DMS53 treated with DMSO at 0.1 percent for 48 hours (cell line): ENCODE measurements at regions not wholly inside any gene's neighbourhood (a gene's known extent, or its start where the extent isn't known, plus 50 kb on each side); places are given as distances from the start of the nearest gene placed in this dataset.
"Not testable (repeated sequence)": the region's sequence is repeated elsewhere in the genome, so short reads cannot be mapped to it uniquely, and the experiment has no call there.

Experiments
- DNase-seq: peaks from one replicate; lab custom pipeline; 2025; ENCODE audit not compliant: unreplicated experiment; lab: John Stamatoyannopoulos, UW

DNA sequence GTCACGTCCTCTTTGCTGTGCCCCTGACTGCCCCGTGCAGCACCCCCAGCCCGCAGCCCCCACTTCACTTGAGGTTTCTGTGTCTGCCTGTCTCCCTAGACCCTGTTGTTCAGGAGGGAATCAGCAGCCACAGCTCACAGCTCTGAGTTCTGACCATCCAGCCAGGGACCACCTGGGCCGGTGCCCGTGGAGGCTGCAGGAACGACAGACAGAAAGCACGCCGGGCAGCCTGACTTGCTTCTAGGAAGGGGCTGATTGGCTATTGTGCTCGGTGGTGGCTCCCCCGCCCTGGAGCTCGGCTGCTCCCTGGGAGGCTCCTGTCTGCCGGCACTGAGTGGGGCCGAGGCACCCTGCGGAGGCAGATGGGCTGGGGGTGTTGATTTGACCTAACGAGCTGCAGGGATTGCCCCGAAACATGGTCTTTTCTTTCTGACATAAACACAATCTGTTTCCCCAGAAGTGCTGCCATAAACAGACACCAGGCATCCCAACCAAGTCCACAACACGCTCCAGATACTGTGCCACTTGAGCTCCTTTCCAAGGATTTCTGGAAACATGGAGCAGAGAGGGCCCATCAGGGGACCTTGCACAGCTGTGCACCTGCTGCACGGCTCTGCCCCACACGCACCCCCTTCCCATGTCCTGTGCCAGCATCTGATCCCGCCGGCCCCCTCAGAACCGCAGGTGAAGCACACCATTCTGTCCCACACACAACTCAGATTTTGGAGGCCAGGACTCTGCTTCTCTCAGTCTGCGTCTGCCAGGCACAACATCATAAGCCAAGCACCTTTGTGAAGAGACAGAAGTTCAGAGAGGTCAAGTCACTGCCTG, 855.9 kb downstream of the TBC1D22A start:
- no peak for DNase-seq

DNA sequence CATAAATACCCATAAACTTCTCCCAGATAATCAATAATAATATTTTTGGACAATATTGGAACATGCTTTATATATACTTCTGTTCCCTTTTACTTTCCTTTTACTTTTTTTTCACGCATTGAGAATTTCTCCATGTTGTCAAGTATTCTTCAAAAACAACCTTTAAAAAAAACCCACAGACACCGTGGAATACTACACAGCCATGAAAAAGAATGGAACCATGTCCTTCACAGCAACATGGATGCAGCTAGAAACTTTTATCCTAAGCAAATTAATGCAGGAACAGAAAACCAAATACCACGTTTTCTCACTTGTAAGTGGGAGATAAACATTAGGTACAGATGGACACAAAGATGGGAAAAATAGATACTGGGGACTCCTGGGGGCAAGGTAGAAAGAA, 854.7 kb downstream of the TBC1D22A start:
- DNase-seq, result no peak

DNA sequence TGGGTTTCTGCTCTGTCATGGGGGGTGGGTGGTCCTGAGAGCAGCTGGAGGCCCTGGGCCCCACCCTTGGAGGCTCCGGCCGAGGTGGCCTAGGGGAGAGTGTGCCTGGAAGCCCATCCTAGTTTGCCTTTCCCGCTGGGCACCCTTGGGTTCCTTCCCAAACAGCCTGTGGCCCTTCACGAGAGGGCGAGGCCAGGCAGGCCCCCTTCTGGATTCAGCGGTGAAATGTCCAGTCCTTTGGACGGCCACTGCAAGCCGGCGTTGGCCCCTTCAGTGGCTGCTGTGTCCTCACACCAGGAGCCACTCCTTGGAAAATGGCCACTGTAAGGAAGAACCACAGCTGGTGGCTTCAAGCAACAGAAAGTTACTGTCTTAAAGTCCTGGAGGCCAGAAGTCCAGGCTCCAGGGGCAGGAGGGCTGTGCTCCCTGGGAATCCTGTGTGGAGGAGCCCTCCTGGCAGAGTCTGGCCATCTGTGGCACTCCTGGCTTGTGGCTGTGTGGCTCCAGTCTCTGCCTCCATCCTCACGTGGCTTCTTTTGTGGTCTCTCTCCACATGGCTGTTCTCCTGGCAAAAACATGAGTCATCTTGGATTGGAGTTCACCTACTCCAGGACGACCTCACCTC, 854.1 kb downstream of the TBC1D22A start:
- DNase-seq, result no peak

DNA sequence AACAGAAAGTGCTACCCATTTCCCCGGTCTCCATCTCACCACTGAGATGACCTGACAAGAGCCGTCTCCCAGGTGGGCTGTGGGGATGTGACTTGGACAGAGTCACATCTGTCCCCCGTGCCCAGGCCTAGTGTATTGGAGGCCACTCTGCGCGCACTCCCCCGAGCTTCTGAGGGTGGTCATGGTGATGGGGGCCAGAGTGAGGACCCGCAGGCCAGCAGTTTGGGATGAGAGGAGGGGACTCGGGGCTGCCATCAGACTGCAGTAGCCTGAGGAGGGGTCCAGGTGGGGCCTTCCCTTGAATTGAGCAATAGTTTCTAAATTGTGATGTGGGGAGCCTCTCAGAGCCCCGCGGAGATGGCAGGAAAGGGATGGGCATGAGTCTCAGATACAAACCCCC, 852.6 kb downstream of the TBC1D22A start:
- DNase-seq, result no peak

DNA sequence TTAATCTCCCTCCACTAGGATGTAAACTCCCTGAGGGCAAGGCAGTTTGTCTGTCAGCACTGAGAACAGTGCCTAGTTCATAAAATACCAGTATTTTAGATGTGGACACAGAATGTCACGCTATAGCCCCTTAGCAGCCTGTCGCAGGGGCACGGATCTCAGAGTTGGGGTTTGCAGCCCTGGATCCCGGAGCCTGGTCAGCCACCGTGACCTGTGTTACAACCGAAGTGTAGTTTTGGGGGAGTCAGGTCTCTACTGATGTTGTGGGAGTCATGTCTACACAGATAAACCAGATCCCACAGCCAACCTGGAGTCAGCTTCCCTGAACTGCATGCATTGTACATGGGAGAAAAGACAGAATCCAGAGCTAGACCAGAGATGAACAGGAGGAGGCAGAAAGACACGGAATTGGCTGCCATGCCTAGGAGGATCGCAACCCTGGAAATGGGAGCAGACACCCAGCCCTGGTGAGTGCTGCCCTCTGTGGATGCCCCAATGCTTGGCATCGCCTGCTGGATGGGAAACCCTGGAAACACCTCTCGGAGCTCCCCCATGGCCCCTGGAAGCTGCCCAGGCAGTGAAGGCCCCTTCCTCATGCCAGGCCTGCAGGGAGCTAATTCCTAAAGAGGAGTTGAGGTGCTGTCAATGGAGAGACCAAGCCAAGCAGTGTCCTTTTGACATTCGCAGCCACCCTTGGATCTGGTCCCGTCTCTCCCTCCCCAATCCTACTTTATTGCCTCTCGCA, 851.3 kb downstream of the TBC1D22A start:
- no peak for DNase-seq

DNA sequence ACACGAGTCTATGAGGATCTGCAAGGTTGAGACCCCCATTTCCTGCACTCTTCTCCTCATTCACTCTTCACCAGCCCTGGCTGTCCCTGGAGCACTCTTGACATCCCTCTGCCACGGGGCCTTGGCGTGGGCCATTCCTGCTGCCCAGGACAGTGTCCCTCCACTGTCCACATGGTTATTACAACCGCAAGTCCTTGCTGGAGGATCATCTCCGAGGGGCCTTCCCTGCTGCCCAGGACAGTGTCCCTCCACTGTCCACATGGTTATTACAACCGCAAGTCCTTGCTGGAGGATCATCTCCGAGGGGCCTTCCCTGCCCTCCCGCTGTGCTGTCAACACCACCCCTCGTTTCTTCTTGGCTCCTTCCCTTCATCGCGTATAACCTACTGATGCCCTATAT, 850.7 kb downstream of the TBC1D22A start:
- not testable (repeated sequence) for DNase-seq

DNA sequence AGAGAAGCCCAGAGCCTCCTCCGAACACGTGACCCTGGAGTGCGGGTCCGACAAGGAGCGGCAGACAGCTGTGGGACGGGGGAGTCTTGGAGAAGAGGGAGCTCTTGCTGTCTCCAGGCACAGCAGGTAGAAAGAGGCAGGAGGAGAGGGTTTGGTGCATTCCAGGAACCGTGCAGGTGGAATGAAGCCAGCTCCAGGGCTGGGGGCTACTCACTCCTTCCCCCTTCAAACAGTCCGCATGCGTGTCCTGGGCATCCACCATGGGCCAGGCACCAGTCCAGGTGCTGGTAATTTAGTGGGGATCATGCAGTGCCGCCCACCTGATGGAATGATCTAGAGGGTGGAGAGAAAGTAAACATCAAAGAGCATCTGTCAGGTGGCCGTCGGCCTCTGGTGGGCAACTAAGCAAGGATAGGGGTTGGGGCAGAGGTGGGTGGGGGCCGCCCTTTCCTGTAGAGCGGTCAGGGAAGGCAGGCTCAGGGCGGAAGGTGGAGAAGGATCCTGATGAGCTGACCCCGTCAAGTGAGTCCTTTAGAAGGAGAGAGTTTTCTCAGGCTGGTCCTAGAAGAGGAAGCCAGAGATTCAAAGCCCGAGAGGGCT, 850.0 kb downstream of the TBC1D22A start:
- DNase-seq, result no peak

DNA sequence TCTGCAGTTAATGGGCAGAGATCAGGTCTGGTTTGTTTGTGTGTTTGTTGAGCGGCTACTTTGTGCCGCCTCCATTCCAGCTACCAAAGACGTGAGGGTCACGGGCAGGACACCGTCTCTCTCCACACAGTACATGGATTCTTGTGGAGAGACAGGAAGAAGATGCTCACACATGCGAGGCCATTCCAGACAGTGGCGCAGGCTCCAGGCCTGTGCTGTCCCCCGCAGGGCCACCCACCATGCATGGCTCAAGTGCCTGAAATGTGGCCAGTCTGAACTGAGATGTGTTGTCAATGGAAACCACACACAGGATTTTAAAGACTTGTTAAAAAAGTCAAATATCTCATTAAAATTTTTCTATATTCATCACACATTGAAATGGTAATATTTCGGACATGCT, 848.3 kb downstream of the TBC1D22A start:
- no peak for DNase-seq

DNA sequence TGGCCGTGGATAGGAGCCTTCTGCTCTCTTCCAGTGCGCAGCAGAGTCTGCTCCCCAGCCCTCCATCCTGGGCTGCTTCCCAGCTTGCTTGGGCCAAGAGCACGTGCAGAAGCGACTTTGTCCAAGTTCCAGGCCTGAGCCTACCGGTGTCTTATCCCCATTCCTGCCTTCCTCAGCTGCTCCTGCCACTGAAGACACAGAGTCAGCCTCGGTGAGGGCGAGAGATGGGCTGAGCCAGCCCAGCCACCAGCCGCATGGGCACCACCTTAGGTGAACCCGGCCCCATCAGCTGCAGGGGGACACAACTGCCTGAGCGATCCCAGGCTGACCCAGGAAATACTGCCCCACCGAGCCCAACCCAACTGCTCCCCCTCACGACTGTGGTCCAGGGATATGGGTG, 847.8 kb downstream of the TBC1D22A start:
- no peak for DNase-seq

DNA sequence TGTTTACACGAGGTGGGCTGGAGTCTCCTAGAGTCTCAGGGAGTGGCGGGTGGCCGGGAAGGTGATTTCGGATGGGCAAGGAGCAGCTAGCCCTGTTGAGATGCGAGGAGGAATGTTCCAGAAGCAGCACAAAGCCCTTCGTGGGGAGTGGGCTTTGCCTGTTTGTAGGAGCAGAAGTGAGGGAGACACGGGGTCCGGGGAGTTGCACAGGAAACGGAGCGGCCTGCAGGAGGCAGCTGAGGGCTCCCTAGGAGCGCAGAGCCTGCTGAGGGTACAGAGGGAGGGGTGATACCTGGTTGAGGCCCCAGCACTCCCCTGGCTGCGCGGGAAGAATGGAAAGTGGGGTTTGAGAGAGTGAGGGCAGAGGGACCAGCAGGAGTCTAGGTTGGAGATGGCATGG, 847.2 kb downstream of the TBC1D22A start:
- no peak for DNase-seq

DNA sequence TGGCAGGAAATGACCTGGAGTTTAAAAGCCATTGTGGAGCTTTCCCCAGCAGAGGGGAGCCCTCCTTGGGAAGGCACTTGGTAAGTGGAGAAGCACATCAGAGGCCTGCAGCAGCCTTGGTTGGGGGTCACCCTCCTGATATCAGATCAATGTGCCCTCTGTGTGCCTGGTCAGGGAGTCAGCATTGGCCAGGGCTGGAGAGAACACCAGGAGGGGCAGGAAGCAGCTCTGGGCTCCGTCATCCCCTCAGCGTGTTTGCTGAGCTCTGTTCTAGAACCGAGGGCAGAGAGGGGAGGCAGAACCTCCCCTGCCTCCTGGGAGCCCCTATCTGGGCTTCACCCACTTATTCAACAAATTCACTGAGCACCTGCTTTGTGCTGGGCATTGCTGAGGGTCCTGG, 846.0 kb downstream of the TBC1D22A start:
- DNase-seq, result no peak

DNA sequence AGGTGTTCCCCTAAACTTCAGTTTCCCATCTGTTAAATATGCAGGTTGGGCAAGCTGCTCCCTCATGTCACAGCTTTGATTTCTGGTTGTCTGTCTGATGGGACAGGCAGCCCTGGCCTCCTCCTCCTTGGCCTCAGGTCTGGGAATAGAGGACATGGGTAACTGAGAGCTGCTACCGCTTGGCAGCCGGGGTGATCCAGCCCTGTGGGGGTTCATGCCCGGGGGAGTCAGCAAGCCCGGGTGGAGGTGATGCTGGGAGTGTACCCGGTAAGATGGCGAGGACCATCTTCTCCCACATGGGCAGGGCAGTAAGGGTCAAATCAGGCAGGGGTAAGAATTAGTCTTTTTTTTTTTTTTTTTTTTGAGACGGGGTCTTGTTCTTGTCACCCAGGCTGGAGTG, 845.0 kb downstream of the TBC1D22A start:
- DNase-seq, result no peak

DNA sequence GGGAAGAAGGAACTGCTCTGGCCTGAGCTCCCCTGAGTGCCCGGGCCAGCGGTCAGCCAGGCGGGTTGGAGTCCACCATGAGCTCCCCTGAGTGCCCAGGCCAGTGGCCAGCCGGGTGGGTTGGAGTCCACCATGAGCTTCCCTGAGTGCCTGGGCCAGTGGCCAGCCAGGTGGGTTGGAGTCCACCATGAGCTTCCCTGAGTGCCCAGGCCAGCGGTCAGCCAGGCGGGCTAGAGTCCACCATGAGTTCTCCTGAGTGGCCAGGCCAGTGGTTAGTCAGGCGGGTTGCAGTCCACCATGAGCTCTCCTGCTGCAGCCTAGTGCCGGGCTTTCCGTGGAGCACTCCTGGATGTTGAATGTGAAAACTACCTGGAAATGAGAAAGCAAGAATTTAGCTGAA, 844.0 kb downstream of the TBC1D22A start:
- no peak for DNase-seq

DNA sequence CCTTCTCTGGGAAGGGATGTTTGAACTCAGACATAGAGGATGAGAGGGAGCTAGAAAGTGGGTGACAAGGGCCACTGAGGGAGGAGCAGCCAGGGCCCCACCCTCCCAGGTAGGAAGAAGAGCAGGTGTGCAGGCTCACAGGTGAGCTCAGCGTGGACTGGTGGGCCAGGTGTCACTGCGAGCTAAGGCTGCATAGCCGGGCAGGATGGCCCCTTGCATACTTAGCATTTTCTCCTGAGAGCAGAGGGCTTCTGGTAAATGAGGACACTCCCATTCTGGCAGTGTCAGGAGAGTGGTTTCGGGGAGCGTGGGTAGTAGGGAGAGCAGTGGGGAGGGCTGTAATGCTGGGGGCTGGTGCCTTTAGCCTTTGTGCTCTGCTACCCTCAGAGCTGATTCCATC, 843.4 kb downstream of the TBC1D22A start:
- DNase-seq, result no peak

DNA sequence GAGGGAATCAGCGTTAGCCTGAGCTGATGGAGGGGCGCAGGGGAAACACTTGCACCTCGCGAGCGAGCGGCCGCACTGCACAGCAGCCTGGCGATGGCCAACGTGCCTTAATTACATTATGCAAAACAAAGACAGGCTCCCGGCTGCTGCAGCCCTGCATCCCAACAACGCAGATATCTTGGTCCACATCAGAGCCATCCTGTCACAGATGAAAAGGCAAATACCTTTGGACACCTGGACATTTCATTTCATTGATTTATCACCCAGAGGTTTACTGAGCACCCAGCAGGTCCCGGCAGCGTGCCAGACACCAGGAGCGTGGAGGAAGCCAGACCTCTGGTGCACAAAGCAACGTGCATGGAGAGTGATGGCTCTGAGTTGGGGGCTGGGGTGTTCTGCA, 843.0 kb downstream of the TBC1D22A start:
- DNase-seq, result no peak

DNA sequence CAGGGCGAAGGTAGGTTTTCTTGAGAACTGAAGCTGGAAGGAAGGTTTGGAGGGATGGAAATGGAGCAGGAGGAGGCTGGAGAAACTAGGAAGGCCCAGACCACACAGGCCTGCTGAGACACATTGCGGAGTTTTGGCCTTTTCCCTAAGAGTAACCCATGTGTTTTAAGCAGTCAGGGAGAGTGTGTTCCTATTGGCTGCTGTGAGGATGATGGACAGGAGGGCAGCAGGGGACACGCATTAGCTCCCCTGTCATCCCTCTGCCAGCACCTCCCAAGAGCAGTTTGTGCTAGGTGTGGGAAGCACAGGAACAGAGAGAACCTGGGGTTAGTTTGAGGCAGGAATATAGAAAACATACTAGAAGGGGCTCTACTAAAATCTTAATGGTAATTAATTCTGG, 842.1 kb downstream of the TBC1D22A start:
- DNase-seq, result no peak

DNA sequence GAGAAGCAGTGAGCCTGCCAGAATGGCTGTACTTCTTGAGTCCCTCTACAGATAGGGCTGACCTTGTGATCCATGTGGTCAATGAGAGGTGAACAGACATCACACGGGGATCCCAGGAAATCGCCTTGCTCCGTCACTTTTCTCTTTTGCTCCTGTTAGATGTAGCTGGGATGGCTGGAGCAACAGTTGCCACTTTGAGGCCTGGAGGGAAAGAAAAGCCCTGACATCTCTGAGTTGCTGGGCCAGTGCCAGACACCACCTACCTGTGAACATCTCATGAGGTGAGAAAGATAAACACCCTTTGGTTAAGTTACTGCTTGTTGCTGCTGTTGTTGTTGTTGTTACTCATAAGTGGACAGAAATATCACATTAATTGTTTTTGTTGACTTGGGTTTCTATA, 840.3 kb downstream of the TBC1D22A start:
- no peak for DNase-seq

DNA sequence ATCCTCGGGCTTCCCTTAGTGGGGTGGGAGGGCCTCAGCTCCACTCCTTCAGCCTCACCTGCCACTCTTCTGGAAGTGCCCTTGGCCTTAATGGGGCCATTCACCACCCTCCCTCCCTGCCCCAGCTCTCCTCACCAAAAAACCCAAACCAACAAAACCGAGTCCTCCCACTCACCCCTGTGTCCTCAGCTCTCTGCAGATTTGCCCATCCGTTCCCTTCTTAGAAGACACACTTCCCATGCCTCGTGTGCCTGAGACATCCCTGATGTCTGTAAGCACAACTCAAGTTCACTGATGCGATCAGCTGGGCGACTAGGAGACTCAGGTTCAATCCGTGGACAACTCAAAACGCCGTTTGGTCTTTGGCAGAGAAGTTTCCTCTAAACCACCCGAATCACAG, 839.2 kb downstream of the TBC1D22A start:
- DNase-seq, result no peak

DNA sequence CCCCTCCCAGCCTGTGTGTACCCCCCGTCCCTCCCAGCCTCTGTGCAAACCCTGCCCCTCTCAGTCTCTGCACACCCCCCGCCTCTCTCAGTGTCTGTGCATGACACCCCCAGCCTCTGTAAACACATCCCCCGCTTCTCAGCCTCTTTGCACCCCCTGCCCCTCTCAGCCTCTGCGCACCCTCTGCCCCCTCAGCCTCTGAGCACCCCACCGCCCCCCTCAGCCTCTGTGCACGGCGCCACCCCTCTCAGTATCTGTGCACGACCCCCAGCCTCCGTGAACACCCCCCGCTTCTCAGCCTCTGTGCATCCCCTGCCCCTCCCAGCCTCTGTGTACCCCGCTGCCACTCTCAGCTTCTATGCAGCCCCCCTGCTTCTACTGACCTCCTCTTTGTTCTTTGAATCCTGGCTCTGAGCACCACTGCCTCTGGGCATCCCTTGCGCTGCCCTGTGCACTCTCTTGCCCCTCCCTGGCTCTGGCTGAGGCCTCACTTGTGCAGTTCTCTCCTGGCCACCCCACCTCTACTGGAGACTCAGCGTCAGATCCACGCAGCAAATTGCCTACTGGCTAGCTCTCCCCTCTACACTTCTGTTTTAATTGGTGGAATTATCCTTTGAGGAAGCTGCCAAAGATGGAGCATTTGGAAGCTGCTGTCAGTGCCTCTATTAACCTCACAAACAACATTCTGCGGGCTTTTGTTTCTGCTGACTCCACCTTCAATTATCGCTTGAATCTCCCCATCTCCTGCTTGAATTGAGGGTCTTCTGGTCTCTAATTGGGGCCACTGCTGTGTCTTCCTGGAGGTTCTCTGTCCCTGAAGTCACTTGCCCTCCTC, 838.6 kb downstream of the TBC1D22A start:
- DNase-seq, result no peak

DNA sequence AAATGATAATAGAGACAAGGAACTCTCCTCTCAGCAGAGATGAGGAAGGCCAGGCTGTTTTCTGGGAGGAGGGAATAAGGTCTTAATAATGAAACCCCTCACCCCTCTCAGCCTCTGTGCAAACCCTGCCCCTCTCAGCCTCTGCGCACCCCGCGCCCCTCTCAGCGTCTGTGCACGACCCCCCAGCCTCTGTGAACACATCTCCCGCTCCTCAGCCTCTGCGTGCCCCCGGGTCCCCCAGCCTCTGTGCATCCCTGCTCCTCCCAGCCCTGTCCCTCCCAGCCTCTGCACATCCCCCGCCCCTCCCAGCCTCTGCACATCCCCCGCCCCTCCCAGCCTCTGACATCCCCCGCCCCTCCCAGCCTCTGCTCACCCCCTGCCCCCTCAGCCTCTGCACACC, 837.8 kb downstream of the TBC1D22A start:
- no peak for DNase-seq

DNA sequence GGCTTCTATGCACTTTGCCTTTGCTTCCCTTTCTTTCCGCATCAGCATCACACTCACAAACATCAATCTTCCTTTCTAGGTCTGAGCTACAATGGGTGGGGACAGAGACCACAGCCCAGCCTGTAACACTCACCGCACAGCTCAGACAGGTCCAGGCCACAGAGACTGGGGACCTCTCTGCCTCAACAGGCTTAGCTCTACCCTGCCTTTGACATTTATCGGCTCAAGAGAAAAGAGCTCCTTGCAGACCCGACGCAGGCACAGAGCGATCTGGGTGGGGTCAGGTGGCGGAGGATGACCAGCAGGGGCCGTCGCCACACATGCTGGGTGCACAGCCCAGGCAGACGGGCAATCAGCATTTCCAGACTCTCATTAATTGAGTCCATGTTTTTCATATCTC, 837.3 kb downstream of the TBC1D22A start:
- no peak for DNase-seq
